IMR-90 (cell line): ENCODE measurements at regions not wholly inside any gene's neighbourhood (a gene's known extent, or its start where the extent isn't known, plus 50 kb on each side); places are given as distances from the start of the nearest gene placed in this dataset.

Experiments
- ATAC-seq: fragments of 200-7000 bp; cut with Tn5 transposase; 2 replicates; pipeline ENCODE4 v1.9.1; 2020; ENCODE audit warnings: low read depth, mild to moderate bottlenecking, moderate library complexity
- BruUV-seq: library from RNA; stranded (reverse); fragments of 400-500 nt; replicated peaks from 2 replicates; lab custom pipeline; 2021; lab: Mats Ljungman, UMichigan
- CTCF ChIA-PET: fragments of 300-600 bp; formaldehyde crosslinking; extraction: SDS; loops from one replicate; lab custom pipeline; 2021; ENCODE audit warnings: antibody characterized with exemption; lab: Yijun Ruan, JAX
- POLR2A ChIA-PET: fragments of 300-600 bp; sonication (Branson Sonifier 250); formaldehyde crosslinking; loops from one replicate; lab custom pipeline; 2022; ENCODE audit warnings: antibody characterized with exemption; ENCODE audit not compliant: unreplicated experiment; lab: Charles Lee
- DNase-seq: peaks from one replicate; pipeline ENCODE4 v3.0.0; 2013
- H2AFZ ChIP-seq: replicated peaks from 2 replicates; pipeline ENCODE3; 2013; ENCODE audit warnings: low read length, mild to moderate bottlenecking; ENCODE audit not compliant: poor library complexity
- H2AK5ac ChIP-seq: 2 replicates; pipeline ENCODE4 v1.6.1; 2013; ENCODE audit warnings: low read depth, low read length, inconsistent platforms
- H2AK9ac ChIP-seq: replicated peaks from 2 replicates; pipeline ENCODE3; 2013; ENCODE audit warnings: mild to moderate bottlenecking, low read depth, low read length, moderate library complexity; ENCODE audit not compliant: poor library complexity
- H2BK120ac ChIP-seq: 2 replicates; pipeline ENCODE4 v1.6.1; 2013; ENCODE audit warnings: low read depth, low read length, inconsistent platforms
- H2BK15ac ChIP-seq: 3 replicates; pipeline ENCODE4 v1.6.1; 2013; ENCODE audit warnings: low read depth, low read length, inconsistent platforms
- H2BK20ac ChIP-seq: 2 replicates; pipeline ENCODE4 v1.6.1; 2013; ENCODE audit warnings: low read depth, mild to moderate bottlenecking, inconsistent platforms, low read length, moderate library complexity
- H2BK5ac ChIP-seq: 2 replicates; pipeline ENCODE4 v1.6.1; 2013; ENCODE audit warnings: mild to moderate bottlenecking, low read depth, low read length, inconsistent platforms; ENCODE audit not compliant: poor library complexity, severe bottlenecking
- H3K14ac ChIP-seq: replicated peaks from 2 replicates; pipeline ENCODE4 v1.6.1; 2013; ENCODE audit warnings: low read depth, low read length, inconsistent platforms
- H3K18ac ChIP-seq: 2 replicates; pipeline ENCODE4 v1.6.1; 2013; ENCODE audit warnings: low read depth, low read length, control low read depth
- H3K23ac ChIP-seq: 2 replicates; pipeline ENCODE4 v1.6.1; 2013; ENCODE audit warnings: low read depth, low read length, inconsistent platforms
- H3K27ac ChIP-seq: 2 replicates; pipeline ENCODE4 v1.5.1; 2013; ENCODE audit warnings: mild to moderate bottlenecking, control low read depth, low read length; ENCODE audit not compliant: insufficient read depth
- H3K27me3 ChIP-seq: 2 replicates; pipeline ENCODE4 v1.6.1; 2013; ENCODE audit warnings: low read length; ENCODE audit not compliant: control insufficient read depth, insufficient read depth
- H3K36me3 ChIP-seq: 2 replicates; pipeline ENCODE4 v1.6.1; 2013; ENCODE audit warnings: low read length, mixed read lengths; ENCODE audit not compliant: control insufficient read depth, insufficient read depth
- H3K4ac ChIP-seq: 2 replicates; pipeline ENCODE4 v1.6.1; 2013; ENCODE audit warnings: low read depth, low read length, inconsistent platforms
- H3K4me1 ChIP-seq: 2 replicates; pipeline ENCODE4 v1.6.1; 2013; ENCODE audit warnings: low read length, mixed read lengths; ENCODE audit not compliant: control insufficient read depth, insufficient read depth
- H3K4me2 ChIP-seq: 2 replicates; pipeline ENCODE4 v1.6.1; 2013; ENCODE audit warnings: low read depth, mild to moderate bottlenecking, control low read depth, low read length, moderate library complexity
- H3K4me3 ChIP-seq: 2 replicates; pipeline ENCODE4 v1.5.1; 2013; ENCODE audit warnings: low read depth, mild to moderate bottlenecking, control low read depth, low read length, moderate library complexity; ENCODE audit not compliant: insufficient read depth
- H3K56ac ChIP-seq: 2 replicates; pipeline ENCODE4 v1.6.1; 2013; ENCODE audit warnings: low read length, inconsistent platforms; ENCODE audit not compliant: insufficient read depth; ENCODE audit errors: extremely low read depth
- H3K79me1 ChIP-seq, 2 experiments: 2 replicates each; pipeline ENCODE4 v1.6.1; 2013; ENCODE audit warnings: low read length in 2 of 2, inconsistent platforms in 1 of 2, low read depth in 1 of 2
- H3K9ac ChIP-seq: 2 replicates; pipeline ENCODE4 v1.6.1; 2013; ENCODE audit warnings: low read depth, low read length, control low read depth
- H3K9me1 ChIP-seq: 2 replicates; pipeline ENCODE4 v1.6.1; 2013; ENCODE audit warnings: low read length, inconsistent platforms; ENCODE audit not compliant: insufficient read depth
- H3K9me3 ChIP-seq: 2 replicates; pipeline ENCODE4 v1.6.1; 2013; ENCODE audit warnings: low read length; ENCODE audit not compliant: control insufficient read depth, insufficient read depth
- H4K20me1 ChIP-seq: 2 replicates; pipeline ENCODE4 v1.6.1; 2013; ENCODE audit warnings: low read length, inconsistent platforms; ENCODE audit not compliant: insufficient read depth
- H4K5ac ChIP-seq: 2 replicates; pipeline ENCODE4 v1.6.1; 2013; ENCODE audit warnings: mild to moderate bottlenecking, low read depth, low read length, control low read depth
- H4K8ac ChIP-seq, 2 experiments: 2 replicates each; pipeline ENCODE4 v1.6.1; 2013; ENCODE audit warnings: low read depth in 2 of 2, low read length in 2 of 2, control low read depth in 1 of 2, inconsistent platforms in 1 of 2
- H4K91ac ChIP-seq: 2 replicates; pipeline ENCODE4 v1.6.1; 2013; ENCODE audit warnings: low read depth, low read length, inconsistent platforms; ENCODE audit not compliant: insufficient read depth
- CEBPB ChIP-seq: IDR thresholded peaks from 2 replicates; pipeline ENCODE4 v1.6.1; 2012; ENCODE audit warnings: low read depth, low read length, improper control_type of control experiment
- MXI1 ChIP-seq: IDR thresholded peaks from 2 replicates; pipeline ENCODE4 v1.6.1; 2012; ENCODE audit warnings: low read depth, mild to moderate bottlenecking, low read length, moderate library complexity, borderline replicate concordance
- RAD21 ChIP-seq: IDR thresholded peaks from 2 replicates; pipeline ENCODE4 v1.6.1; 2012; ENCODE audit warnings: low read length, improper control_type of control experiment
- RCOR1 ChIP-seq: IDR thresholded peaks from 2 replicates; pipeline ENCODE4 v1.6.1; 2012; ENCODE audit warnings: mild to moderate bottlenecking, low read length, improper control_type of control experiment; ENCODE audit not compliant: insufficient replicate concordance
- SMC3 ChIP-seq: fragments of 150-350 bp; IDR thresholded peaks from 2 replicates; pipeline ENCODE4 v1.6.1; 2016; ENCODE audit warnings: low read depth, mild to moderate bottlenecking, antibody characterized with exemption, low read length, moderate library complexity
- WGBS, 2 experiments: methylation state at CpG; one replicate each; pipeline versions ENCODE4 v1.1.5 to v1.1.7; 2013; ENCODE audit warnings: missing lambda C conversion rate in 2 of 2; ENCODE audit not compliant: insufficient read length in 1 of 2; ENCODE audit errors: extremely low coverage in 2 of 2; 5-methylcytosine and 5-hydroxymethylcytosine counted together
- dilution Hi-C: fragments of 300-500 bp; cut with HindIII; formaldehyde crosslinking; loops from one replicate; pipeline ENCODE4 v1.14.3; 2018; ENCODE audit warnings: low sequenced_read_pairs; ENCODE audit not compliant: unreplicated experiment
- in situ Hi-C: fragments of 300-500 bp; cut with MboI; formaldehyde crosslinking; loops from 3 replicates; pipeline ENCODE4 v1.14.3; 2019; ENCODE audit warnings: low sequenced_read_pairs, inconsistent platforms, mixed read lengths
- intact Hi-C: fragments of 100-400 bp; cut with micrococcal nuclease; formaldehyde crosslinking; loops from 2 replicates; pipeline ENCODE4 v1.10.0; 2022

- peak overlapping the region; percentile 85 for H3K18ac ChIP-seq
- H3K9me1 ChIP-seq: peaks cover 3% of the 10 kb centered on the region; the same call in 1 of the 2 replicates
- dilution Hi-C loops: no loop called here
- peak overlapping the region; percentile 72 for H3K4me2 ChIP-seq
- no peak overlapping the region for H3K14ac ChIP-seq
- CTCF ChIA-PET: interaction anchor here (0.6 to 1.2 kb wide), 2 partner anchors 13 to 248 kb away, joined by 3 to 7 read pairs; no protein-coding TSS in a partner anchor
- peak overlapping the region; percentile 76; the same call in 1 of the 2 replicates for H2BK20ac ChIP-seq
- POLR2A ChIA-PET: no interaction called here
- H2AK5ac ChIP-seq: no peak overlapping the region
- H3K9me3 ChIP-seq: no peaks in the 10 kb centered on the region
- no CpG with 5 or more reads among the region's 3 CpGs for WGBS, 2 experiments
- H2BK5ac ChIP-seq: peak overlapping the region; percentile 94
- peak; percentile 4; the same call in 1 of the 2 replicates for ATAC-seq
- peak overlapping the region; percentile 68; the same call in 1 of the 2 replicates for H2BK120ac ChIP-seq
- H4K20me1 ChIP-seq: no peaks in the 10 kb centered on the region
- 0 out of 2 replicates have a peak overlapping the region, but pooled peaks have one; percentile 37 for H4K91ac ChIP-seq
- no TSS peak for BruUV-seq
- H3K79me1 ChIP-seq: no peaks in the 10 kb centered on the region
- no peak overlapping the region for H3K4me3 ChIP-seq
- H3K27ac ChIP-seq: peak overlapping the region; percentile 72; the same call in 1 of the 2 replicates
- DNase-seq: peak; percentile 98
- H3K27me3 ChIP-seq: no peaks in the 10 kb centered on the region
- intact Hi-C loops: loop anchor here (10.0 kb wide), 3 partner anchors 794 to 1834 kb away; no protein-coding TSS in a partner anchor
- peak overlapping the region; percentile 3; the same call in 1 of the 3 replicates for H2BK15ac ChIP-seq
- H3K9ac ChIP-seq: no peak overlapping the region
- no peak overlapping the region for H2AK9ac ChIP-seq
- H4K8ac ChIP-seq: peak overlapping the region; percentile 8 to 76; a peak in 3 of 4 replicates
- no peak overlapping the region for H2AFZ ChIP-seq
- H3K4me1 ChIP-seq: peaks cover 19% of the 10 kb centered on the region
- no peak overlapping the region; the same call in 1 of the 2 replicates for H3K56ac ChIP-seq
- in situ Hi-C loops: no loop called here
- H3K4ac ChIP-seq: no peak overlapping the region
- no peaks in the 10 kb centered on the region for H3K36me3 ChIP-seq
- no peak overlapping the region for H3K23ac ChIP-seq
- no peak for TF ChIP-seq RCOR1
- peak; percentile 32; the same call in 1 of the 2 replicates for TF ChIP-seq CEBPB
- TF ChIP-seq RAD21: no peak
- TF ChIP-seq MXI1: no peak
- TF ChIP-seq SMC3: no peak
- H4K5ac ChIP-seq: peak overlapping the region; percentile 70
Observed at GRCh38 chr11:26229257-26229656, 102.7 kb upstream of the ANO3 start.
